ENCODE measurements at regions not wholly inside any gene's neighbourhood (a gene's known extent, or its start where the extent isn't known, plus 50 kb on each side); places are given as distances from the start of the nearest gene placed in this dataset.

- Mint-ChIP-seq H3K4me1 (peaks cover 38% of the 10 kb centered on the region), H3K27ac (no peak overlapping the region), H3K27me3 (ENCODE audit: low read depth, poor library complexity) (peaks cover 36% of the 10 kb centered on the region), H3K4me3 (no peak overlapping the region), H3K36me3 (ENCODE audit: low read depth) (no peaks in the 10 kb centered on the region), H3K9me3 (no peaks in the 10 kb centered on the region)
- no peak for DNase-seq
- no peak for TF ChIP-seq CTCF (IDR thresholded peaks at IDR 0.05)
Observed at GRCh38 chr20:59376109-59376841, 75.9 kb downstream of the EDN3 start.

GRCh38 chr20:59376998-59377397 is 76.6 kb downstream of the EDN3 start:
- Mint-ChIP-seq H3K4me3 (no peak overlapping the region), H3K27me3 (ENCODE audit: low read depth, poor library complexity) (peaks cover 33% of the 10 kb centered on the region), H3K4me1 (peaks cover 38% of the 10 kb centered on the region), H3K27ac (peak overlapping the region; percentile 62), H3K9me3 (no peaks in the 10 kb centered on the region), H3K36me3 (ENCODE audit: low read depth) (no peaks in the 10 kb centered on the region)
- DNase-seq, result no peak
- TF ChIP-seq CTCF (IDR thresholded peaks at IDR 0.05), result no peak

GRCh38 chr20:59377842-59378241 is 77.4 kb downstream of the EDN3 start:
- DNase-seq, result no peak
- Mint-ChIP-seq H3K27me3 (ENCODE audit: low read depth, poor library complexity) (peaks cover 36% of the 10 kb centered on the region), H3K36me3 (ENCODE audit: low read depth) (no peaks in the 10 kb centered on the region), H3K27ac (no peak overlapping the region), H3K4me1 (peaks cover 38% of the 10 kb centered on the region), H3K9me3 (no peaks in the 10 kb centered on the region), H3K4me3 (no peak overlapping the region)
- no peak for TF ChIP-seq CTCF (IDR thresholded peaks at IDR 0.05)

- H3K4me3 Mint-ChIP-seq, result no peak overlapping the region
- H3K27ac Mint-ChIP-seq, result no peak overlapping the region
- peaks cover 31% of the 10 kb centered on the region for H3K27me3 Mint-ChIP-seq (ENCODE audit: low read depth, poor library complexity)
- DNase-seq, result no peak
- H3K36me3 Mint-ChIP-seq (ENCODE audit: low read depth), result no peaks in the 10 kb centered on the region
- H3K4me1 Mint-ChIP-seq, result peaks cover 34% of the 10 kb centered on the region
- no peak for TF ChIP-seq CTCF (IDR thresholded peaks at IDR 0.05)
- H3K9me3 Mint-ChIP-seq, result no peaks in the 10 kb centered on the region
Observed at GRCh38 chr20:59378396-59378795, 78.0 kb downstream of the EDN3 start.

GRCh38 chr20:59378966-59379365 is 78.6 kb downstream of the EDN3 start:
- H3K4me1 Mint-ChIP-seq, result peaks cover 34% of the 10 kb centered on the region
- H3K27ac Mint-ChIP-seq, result no peak overlapping the region
- H3K9me3 Mint-ChIP-seq, result no peaks in the 10 kb centered on the region
- no peak for TF ChIP-seq CTCF (IDR thresholded peaks at IDR 0.05)
- no peak overlapping the region for H3K4me3 Mint-ChIP-seq
- H3K27me3 Mint-ChIP-seq (ENCODE audit: low read depth, poor library complexity), result peaks cover 26% of the 10 kb centered on the region
- no peak for DNase-seq
- no peaks in the 10 kb centered on the region for H3K36me3 Mint-ChIP-seq (ENCODE audit: low read depth)

GRCh38 chr20:59381689-59382088 is 81.3 kb downstream of the EDN3 start:
- H3K36me3 Mint-ChIP-seq (ENCODE audit: low read depth), result no peaks in the 10 kb centered on the region
- H3K4me3 Mint-ChIP-seq, result no peak overlapping the region
- no peak for TF ChIP-seq CTCF (IDR thresholded peaks at IDR 0.05)
- H3K27ac Mint-ChIP-seq, result no peak overlapping the region
- peaks cover 17% of the 10 kb centered on the region for H3K27me3 Mint-ChIP-seq (ENCODE audit: low read depth, poor library complexity)
- peaks cover 44% of the 10 kb centered on the region for H3K4me1 Mint-ChIP-seq
- no peak for DNase-seq
- no peaks in the 10 kb centered on the region for H3K9me3 Mint-ChIP-seq
